ENCODE measurements at regions not wholly inside any gene's neighbourhood (a gene's known extent, or its start where the extent isn't known, plus 50 kb on each side); places are given as distances from the start of the nearest gene placed in this dataset.
A peak's percentile ranks its signal among the peaks of the same experiment; 100 is the strongest.
"Not testable (repeated sequence)": the region's sequence is repeated elsewhere in the genome, so short reads cannot be mapped to it uniquely, and the experiment has no call there.

GRCh38 chr9:64813072-64813471 is 471.9 kb downstream of the FOXD4L5 start:
- not testable (repeated sequence) for DNase-seq (ENCODE audit: low read depth, low spot score)

DNA sequence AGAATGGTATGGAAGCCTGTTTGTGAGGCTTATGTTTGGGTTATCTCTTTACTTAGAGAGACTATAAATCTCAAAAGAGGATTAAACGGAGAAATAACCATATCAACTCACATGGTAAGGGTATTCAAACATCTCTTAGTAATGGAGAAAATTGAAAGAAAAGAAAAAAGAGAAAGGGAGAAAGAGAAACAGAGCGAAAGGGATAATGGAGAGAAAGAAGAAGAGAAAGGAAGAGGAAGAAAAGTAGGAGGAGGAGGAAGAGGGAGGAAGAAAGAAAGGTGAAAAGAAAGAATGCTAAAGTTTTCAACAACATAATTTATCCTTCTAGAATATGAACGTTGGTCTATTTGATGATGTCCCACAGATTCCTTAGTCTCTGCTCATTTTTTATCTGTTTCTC is 506.3 kb downstream of the FOXD4L5 start:
- DNase-seq (ENCODE audit: low read depth, low spot score): not testable (repeated sequence)

DNA sequence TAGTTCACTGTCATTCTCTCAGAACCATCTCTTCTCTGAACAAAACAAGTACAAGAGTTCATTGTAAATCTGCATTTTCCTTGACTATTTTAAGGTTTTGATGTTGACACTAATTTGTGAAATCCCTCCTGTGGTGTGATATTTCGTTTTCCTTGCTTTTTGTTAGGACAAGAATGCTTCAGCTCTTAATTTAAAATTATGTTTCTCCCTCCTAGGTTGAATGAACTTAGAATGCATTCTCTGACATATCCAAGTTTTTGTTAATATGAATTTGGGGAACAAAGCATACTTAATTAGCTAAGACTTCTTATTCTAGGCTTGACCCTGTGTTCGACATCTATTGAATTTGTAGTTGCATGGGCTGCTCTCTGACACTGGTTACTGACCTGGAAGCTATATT is 508.7 kb downstream of the FOXD4L5 start:
- DNase-seq (ENCODE audit: low read depth, low spot score): not testable (repeated sequence)

GRCh38 chr9:64774813-64775793 is 509.9 kb downstream of the FOXD4L5 start:
- peak; percentile 10 for DNase-seq (ENCODE audit: low read depth, low spot score)

DNA sequence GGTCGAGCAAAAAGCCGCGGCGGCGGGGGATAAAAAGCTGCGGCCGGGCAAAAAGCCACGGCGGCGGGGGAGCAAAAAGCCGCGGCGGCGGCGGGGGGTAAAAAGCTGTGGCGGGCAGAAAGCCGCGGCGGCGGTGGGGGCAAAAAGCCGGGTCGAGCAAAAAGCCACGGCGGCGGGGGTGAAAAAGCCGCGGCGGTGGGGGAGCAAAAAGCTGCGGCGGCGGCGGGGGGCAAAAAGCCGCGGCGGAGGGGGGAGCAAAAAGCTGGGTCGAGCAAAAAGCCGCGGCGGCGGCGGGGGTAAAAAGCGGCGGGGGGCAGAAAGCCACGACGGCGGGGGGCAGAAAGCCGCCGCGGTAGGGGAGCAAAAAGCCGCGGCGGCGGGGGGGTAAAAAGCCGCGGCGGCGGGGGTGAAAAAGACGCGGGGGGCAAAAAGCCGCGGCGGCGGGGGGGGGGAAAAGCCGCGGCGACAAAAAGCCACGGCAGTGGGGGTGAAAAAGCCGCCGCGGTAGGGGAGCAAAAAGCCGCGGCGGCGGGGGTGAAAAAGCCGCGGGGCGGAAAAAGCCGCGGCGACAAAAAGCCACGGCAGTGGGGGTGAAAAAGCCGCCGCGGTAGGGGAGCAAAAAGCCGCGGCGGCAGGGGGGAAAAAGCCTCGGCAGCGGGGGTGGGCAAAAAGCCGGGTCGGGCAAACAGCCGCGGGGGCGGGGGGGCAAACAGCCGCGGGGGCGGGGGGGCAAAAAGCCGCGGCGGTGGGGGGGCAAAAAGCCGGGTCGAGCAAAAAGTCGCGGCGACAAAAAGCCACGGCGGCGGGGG is 510.8 kb downstream of the FOXD4L5 start:
- DNase-seq (ENCODE audit: low read depth, low spot score): peak; percentile 1

DNA sequence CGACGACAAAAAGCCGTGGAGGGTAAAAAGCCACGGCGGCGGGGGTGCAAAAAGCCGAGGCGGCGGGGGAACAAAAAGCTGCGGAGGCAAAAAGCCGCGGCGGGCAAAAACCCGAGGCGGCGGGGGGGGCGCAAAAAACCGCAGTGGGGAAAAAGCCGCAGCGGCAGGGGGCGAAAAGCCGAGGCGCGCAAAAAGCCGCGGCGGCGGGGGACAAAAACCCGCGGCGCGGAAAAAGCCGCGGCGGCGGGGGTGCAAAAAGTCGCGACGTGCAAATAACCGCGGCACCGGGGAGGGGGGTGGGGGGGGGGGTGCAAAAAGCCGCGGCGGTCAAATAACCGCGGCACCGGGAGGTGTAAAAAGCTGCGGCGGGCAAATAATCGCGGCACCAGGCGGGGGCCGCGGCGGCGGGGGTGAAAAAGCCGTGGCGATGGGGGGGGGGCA is 511.5 kb downstream of the FOXD4L5 start:
- DNase-seq (ENCODE audit: low read depth, low spot score): peak; percentile 1

- peak; percentile 3 for DNase-seq (ENCODE audit: low read depth, low spot score)
These were observed 512.2 kb downstream of the FOXD4L5 start for GRCh38 chr9:64772751-64773331.

GRCh38 chr9:64772123-64772736 is 512.8 kb downstream of the FOXD4L5 start:
- not testable (repeated sequence) for DNase-seq (ENCODE audit: low read depth, low spot score)
